ENCODE measurements at regions not wholly inside any gene's neighbourhood (a gene's known extent, or its start where the extent isn't known, plus 50 kb on each side); places are given as distances from the start of the nearest gene placed in this dataset.

DNA sequence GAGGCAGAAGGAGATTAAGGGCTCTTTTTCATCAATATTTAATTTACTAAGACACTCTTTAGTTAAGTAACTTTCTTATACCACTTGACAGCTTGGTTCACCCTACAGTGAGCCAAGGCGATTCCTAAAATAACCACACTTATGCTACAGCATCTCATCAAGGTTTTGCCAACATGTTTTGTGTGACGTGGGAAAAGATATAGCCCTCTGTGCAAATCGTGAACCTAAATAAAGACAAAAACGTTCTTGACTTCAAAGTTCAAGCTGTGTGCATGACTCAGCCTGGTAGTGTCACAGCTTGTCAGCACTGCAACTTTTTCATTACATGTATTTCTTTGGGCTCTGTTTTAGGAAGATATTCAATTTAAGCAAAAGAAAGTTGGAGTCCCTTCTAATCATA is 297.0 kb upstream of the EPHA3 start:
- no peak for TF ChIP-seq CTCF (IDR thresholded peaks at IDR 0.05)
- intact Hi-C loops (cut with DNase I), result no loop called here
- H3K9ac ChIP-seq (ENCODE audit: low read depth in 2 of 2, low read length in 2 of 2), result no peak overlapping the region
- H3K27ac ChIP-seq, result no peak overlapping the region
- no peaks in the 10 kb centered on the region for H3K36me3 ChIP-seq
- no peaks in the 10 kb centered on the region for H3K27me3 ChIP-seq
- H3K4me3 ChIP-seq, result no peak overlapping the region
- H3K9me3 ChIP-seq, result no peaks in the 10 kb centered on the region
- H3K4me1 ChIP-seq, result no peaks in the 10 kb centered on the region
- DNase-seq, result no peak

DNA sequence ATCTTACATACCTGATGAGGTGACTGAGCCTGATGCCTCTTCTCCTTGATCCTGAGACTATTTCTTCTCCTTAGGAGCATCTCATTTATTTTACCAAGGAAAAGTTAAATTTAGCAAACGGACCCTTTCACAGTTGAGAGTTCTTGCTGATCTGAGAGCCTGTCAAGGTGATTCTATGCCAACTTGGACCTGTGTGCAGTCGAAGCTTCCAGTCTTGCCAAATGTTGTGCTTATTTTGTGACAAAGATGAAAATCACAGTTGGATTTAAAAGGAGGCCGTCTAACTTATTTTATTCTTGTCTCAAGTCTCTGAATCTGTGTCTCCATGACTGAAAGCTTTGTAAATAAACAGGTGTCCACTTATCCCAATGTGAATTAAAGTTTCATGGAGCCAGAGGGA is 296.3 kb upstream of the EPHA3 start:
- no peaks in the 10 kb centered on the region for H3K9me3 ChIP-seq
- intact Hi-C loops (cut with DNase I), result no loop called here
- no peaks in the 10 kb centered on the region for H3K4me1 ChIP-seq
- no peak overlapping the region for H3K9ac ChIP-seq (ENCODE audit: low read depth in 2 of 2, low read length in 2 of 2)
- TF ChIP-seq CTCF (IDR thresholded peaks at IDR 0.05), result no peak
- no peak for DNase-seq
- no peak overlapping the region for H3K27ac ChIP-seq
- H3K36me3 ChIP-seq, result no peaks in the 10 kb centered on the region
- H3K27me3 ChIP-seq, result no peaks in the 10 kb centered on the region
- no peak overlapping the region for H3K4me3 ChIP-seq

GRCh38 chr3:88812576-88812975 is 294.8 kb upstream of the EPHA3 start:
- Histone ChIP-seq H3K4me1 (no peaks in the 10 kb centered on the region), H3K4me3 (no peak overlapping the region), H3K27ac (no peak overlapping the region), H3K9me3 (no peaks in the 10 kb centered on the region), H3K27me3 (no peaks in the 10 kb centered on the region), H3K9ac (ENCODE audit: low read depth in 2 of 2, low read length in 2 of 2) (no peak overlapping the region), H3K36me3 (no peaks in the 10 kb centered on the region)
- intact Hi-C loops (cut with DNase I), result no loop called here
- TF ChIP-seq CTCF (IDR thresholded peaks at IDR 0.05), result no peak
- DNase-seq, result no peak

DNA sequence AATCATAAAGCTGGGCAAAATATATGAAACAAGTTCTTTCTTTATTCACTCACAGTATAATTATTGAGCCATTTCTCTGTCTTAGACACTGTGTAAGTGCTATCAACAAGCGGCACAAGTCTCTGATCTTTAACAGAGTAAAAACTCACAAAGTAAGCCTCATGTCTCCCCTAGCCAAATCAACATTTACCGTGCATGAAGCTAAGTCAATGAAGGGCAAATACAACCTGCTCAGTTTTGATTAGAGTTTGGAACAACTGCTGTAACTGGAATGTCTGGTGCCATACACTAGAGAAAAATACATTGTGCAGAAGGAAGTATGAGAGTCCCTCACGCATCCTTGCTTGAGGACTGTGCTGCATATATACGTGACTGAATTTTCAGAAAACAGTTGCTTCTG is 291.0 kb upstream of the EPHA3 start:
- Histone ChIP-seq H3K9me3 (no peaks in the 10 kb centered on the region), H3K4me1 (no peaks in the 10 kb centered on the region), H3K27me3 (no peaks in the 10 kb centered on the region), H3K9ac (ENCODE audit: low read depth in 2 of 2, low read length in 2 of 2) (no peak overlapping the region), H3K27ac (no peak overlapping the region), H3K36me3 (no peaks in the 10 kb centered on the region), H3K4me3 (no peak overlapping the region)
- intact Hi-C loops (cut with DNase I), result no loop called here
- TF ChIP-seq CTCF (IDR thresholded peaks at IDR 0.05), result no peak
- DNase-seq, result no peak

GRCh38 chr3:88824666-88825564 is 282.5 kb upstream of the EPHA3 start:
- Histone ChIP-seq H3K9ac (ENCODE audit: low read depth in 2 of 2, low read length in 2 of 2) (no peak overlapping the region), H3K4me3 (no peak overlapping the region), H3K27ac (no peak overlapping the region), H3K27me3 (no peaks in the 10 kb centered on the region), H3K9me3 (no peaks in the 10 kb centered on the region), H3K4me1 (no peaks in the 10 kb centered on the region), H3K36me3 (no peaks in the 10 kb centered on the region)
- intact Hi-C loops (cut with DNase I), result no loop called here
- no peak for DNase-seq
- TF ChIP-seq CTCF (IDR thresholded peaks at IDR 0.05), result no peak
